WI38 (cell line): ENCODE measurements at regions not wholly inside any gene's neighbourhood (a gene's known extent, or its start where the extent isn't known, plus 50 kb on each side); places are given as distances from the start of the nearest gene placed in this dataset.

ENCODE experiments used
- H3K4me3 ChIP-seq: 2 replicates; pipeline ENCODE4 v1.5.1; 2011; ENCODE audit warnings: low read depth, mild to moderate bottlenecking, control low read depth, low read length
- TF ChIP-seq, protein P1 (sequence below): IDR thresholded peaks from 2 replicates; pipeline ENCODE4 v1.5.1; 2012; ENCODE audit warnings: low read depth, mild to moderate bottlenecking, control low read depth, low read length

DNA sequence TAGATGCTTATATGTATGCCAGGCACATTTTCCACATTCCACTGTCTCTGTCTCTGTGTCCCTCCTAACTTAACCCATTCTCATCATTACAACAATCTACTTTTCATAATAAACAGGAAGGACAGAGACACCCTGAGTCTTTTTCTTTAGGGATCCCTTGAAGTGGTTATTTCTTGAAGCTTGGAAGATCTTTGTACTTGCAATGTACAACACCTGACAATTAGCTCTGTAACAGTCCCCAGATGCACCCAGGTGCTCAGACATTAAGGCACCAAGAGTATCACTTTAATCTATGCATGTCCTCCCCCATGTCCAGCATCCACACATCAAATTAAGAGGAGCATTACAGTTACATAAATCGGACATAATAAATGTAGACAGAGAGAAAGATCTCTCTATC lies 309.6 kb upstream of the KCNH8 start:
- TF ChIP-seq, protein P1, sequence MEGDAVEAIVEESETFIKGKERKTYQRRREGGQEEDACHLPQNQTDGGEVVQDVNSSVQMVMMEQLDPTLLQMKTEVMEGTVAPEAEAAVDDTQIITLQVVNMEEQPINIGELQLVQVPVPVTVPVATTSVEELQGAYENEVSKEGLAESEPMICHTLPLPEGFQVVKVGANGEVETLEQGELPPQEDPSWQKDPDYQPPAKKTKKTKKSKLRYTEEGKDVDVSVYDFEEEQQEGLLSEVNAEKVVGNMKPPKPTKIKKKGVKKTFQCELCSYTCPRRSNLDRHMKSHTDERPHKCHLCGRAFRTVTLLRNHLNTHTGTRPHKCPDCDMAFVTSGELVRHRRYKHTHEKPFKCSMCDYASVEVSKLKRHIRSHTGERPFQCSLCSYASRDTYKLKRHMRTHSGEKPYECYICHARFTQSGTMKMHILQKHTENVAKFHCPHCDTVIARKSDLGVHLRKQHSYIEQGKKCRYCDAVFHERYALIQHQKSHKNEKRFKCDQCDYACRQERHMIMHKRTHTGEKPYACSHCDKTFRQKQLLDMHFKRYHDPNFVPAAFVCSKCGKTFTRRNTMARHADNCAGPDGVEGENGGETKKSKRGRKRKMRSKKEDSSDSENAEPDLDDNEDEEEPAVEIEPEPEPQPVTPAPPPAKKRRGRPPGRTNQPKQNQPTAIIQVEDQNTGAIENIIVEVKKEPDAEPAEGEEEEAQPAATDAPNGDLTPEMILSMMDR = no peak
- H3K4me3 ChIP-seq = no peak overlapping the region

DNA sequence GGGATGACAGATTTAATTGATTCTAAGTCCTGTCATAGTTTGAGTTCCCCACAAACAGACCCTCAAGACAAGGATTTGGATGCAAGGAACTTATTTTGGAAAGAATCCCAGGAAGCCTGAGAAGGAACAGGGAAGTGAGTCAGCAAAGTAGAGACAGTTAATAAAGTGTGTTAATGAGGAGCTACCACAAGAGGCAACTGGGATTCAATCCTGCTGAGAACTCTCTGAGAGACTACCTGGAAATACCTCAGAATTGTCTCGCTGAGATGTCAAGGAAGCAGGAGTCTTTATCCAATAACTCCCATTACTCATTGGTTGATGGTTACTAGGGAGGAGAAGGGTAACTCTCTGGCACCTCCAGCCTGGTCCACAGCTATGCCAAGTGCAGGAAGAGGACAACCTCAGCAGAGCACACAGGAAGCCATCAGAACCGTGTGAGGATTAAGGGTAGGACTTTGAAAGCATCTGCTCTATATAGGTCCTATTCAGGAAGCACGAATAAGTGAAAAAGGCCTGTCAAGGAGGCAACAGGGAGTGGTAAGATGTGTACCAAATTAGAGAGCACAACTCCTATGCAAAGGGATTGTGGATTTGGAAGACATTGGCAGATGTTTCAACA lies 311.1 kb upstream of the KCNH8 start:
- TF ChIP-seq, protein P1 = no peak
- H3K4me3 ChIP-seq = no peak overlapping the region

GRCh38 chr3:18835021-18835420 lies 313.3 kb upstream of the KCNH8 start:
- no peak overlapping the region for H3K4me3 ChIP-seq
- TF ChIP-seq, protein P1 = no peak

DNA sequence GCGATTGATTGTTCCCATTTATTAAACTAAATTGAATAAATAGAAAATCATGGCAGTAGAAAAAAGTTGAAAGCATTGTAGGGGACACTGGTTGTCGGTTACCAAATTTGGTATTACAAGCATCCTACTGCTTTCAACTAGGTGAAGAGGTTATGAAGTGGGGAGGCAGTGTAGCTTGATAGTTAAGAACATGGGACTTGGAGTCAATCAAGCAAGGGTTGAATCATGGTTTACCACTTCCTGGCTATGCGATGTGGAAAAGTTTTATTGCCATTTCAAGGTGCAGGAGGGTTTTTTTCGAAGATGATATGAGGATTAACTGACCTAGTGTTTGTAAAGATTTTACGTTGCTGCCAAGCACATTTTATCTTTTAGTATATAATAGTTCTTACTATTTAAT lies 318.2 kb upstream of the KCNH8 start:
- TF ChIP-seq, protein P1 = no peak
- H3K4me3 ChIP-seq = no peak overlapping the region

GRCh38 chr3:18828637-18829036 lies 319.7 kb upstream of the KCNH8 start:
- TF ChIP-seq, protein P1 = no peak
- no peak overlapping the region for H3K4me3 ChIP-seq

DNA sequence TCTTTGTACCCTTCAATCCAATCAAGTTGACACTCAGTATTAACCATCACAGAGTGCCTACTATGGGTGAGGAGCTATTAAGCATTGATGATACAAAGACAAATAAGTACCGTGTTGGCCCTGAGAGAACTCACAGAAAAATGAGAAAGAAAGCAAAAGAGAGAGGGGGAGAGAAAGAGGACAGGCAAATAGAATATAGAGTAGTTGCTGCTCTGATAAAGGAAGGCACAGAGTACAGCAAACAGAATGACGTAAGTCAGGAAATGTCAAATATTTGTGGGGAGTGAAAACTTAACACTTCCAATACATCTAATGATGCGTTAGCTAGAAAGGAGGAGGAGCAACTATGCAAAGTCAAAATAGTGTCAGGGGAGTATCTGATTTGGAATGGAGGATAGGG lies 320.6 kb upstream of the KCNH8 start:
- TF ChIP-seq, protein P1 = no peak
- no peak overlapping the region for H3K4me3 ChIP-seq

- H3K4me3 ChIP-seq = no peak overlapping the region
- TF ChIP-seq, protein P1 = no peak
Observed at GRCh38 chr3:18825665-18826064, 322.6 kb upstream of the KCNH8 start.
